CD8-positive, alpha-beta memory T cell (primary cell): ENCODE measurements at regions not wholly inside any gene's neighbourhood (a gene's known extent, or its start where the extent isn't known, plus 50 kb on each side); places are given as distances from the start of the nearest gene placed in this dataset.

Experiments
- CTCF ChIA-PET: fragments of 350-600 bp; sonication (Branson Sonifier 250); formaldehyde crosslinking; loops from one replicate; lab custom pipeline; 2021; ENCODE audit warnings: antibody characterized with exemption; lab: Charles Lee
- POLR2A ChIA-PET: fragments of 350-600 bp; sonication (Branson Sonifier 250); formaldehyde crosslinking; loops from one replicate; lab custom pipeline; 2021; ENCODE audit warnings: antibody characterized with exemption; lab: Charles Lee
- DNase-seq, 5 donors: peaks; one replicate each; pipeline versions ENCODE4 v3.0.0 to v3.0.0-alpha.2; 2020 to 2022; ENCODE audit warnings: mixed read lengths in 1 of 5
- H3K27ac ChIP-seq: one replicate; pipeline ENCODE4 v1.7.0; 2013; ENCODE audit warnings: low read depth, mild to moderate bottlenecking, low read length, moderate library complexity
- H3K27me3 ChIP-seq: 2 replicates; pipeline ENCODE4 v1.7.0; 2013; ENCODE audit warnings: low read length, mild to moderate bottlenecking; ENCODE audit not compliant: insufficient read depth, poor library complexity, severe bottlenecking
- H3K36me3 ChIP-seq: 2 replicates; pipeline ENCODE4 v1.7.0; 2013; ENCODE audit warnings: mild to moderate bottlenecking, low read length, moderate library complexity; ENCODE audit not compliant: insufficient read depth
- H3K4me1 ChIP-seq: 2 replicates; pipeline ENCODE4 v1.7.0; 2013; ENCODE audit warnings: mild to moderate bottlenecking, low read length, moderate library complexity; ENCODE audit not compliant: insufficient read depth
- H3K4me3 ChIP-seq: 2 replicates; pipeline ENCODE4 v1.7.0; 2013; ENCODE audit warnings: mild to moderate bottlenecking, low read length
- H3K9me3 ChIP-seq: 2 replicates; pipeline ENCODE4 v1.7.0; 2013; ENCODE audit warnings: mild to moderate bottlenecking, low read length
- H3K27ac Mint-ChIP-seq, 8 donors: one replicate each; pipeline ENCODE4 v1.8.0; 2020 to 2021; ENCODE audit warnings: mixed read lengths in 8 of 8, mild to moderate bottlenecking in 6 of 8, inconsistent platforms in 3 of 8, moderate library complexity in 3 of 8
- H3K27me3 Mint-ChIP-seq, 2 donors: one replicate each; pipeline ENCODE4 v1.8.0; 2020 to 2021; ENCODE audit warnings: mixed read lengths in 2 of 2, mild to moderate bottlenecking in 1 of 2, moderate library complexity in 1 of 2
- H3K36me3 Mint-ChIP-seq, 3 donors: one replicate each; pipeline ENCODE4 v1.8.0; 2020 to 2021; ENCODE audit warnings: mixed read lengths in 3 of 3, inconsistent platforms in 1 of 3, mild to moderate bottlenecking in 1 of 3
- H3K4me1 Mint-ChIP-seq, 3 donors: one replicate each; pipeline ENCODE4 v1.8.0; 2020 to 2021; ENCODE audit warnings: mixed read lengths in 3 of 3, inconsistent platforms in 1 of 3, mild to moderate bottlenecking in 1 of 3
- H3K4me3 Mint-ChIP-seq, 7 donors: one replicate each; pipeline ENCODE4 v1.8.0; 2020 to 2021; ENCODE audit warnings: mixed read lengths in 7 of 7, mild to moderate bottlenecking in 6 of 7, moderate library complexity in 4 of 7, inconsistent platforms in 2 of 7
- H3K9me3 Mint-ChIP-seq, 5 donors: one replicate each; pipeline ENCODE4 v1.8.0; 2020 to 2022; ENCODE audit warnings: mixed read lengths in 5 of 5, mild to moderate bottlenecking in 3 of 5, moderate library complexity in 2 of 5, inconsistent platforms in 1 of 5

DNA sequence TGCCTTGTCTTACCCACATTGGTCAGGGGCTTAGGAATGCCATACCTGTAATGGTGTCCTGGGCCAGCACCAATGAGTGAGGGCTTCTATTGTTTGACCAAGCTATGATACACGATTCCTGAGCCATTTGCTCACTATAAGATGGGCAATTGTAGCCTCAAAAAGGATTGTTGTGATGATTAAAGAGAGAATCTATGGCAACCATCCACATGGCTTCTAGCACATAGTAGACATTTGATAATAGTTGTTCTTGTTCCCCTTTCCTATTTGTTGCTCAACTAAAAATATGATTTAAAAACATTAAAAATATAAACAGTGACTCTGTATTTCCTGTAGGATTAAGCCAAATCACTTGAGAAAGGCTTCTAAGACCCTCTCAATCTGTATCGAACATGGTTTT, 366.1 kb downstream of the PCNX1 start:
- ChIA-PET POLR2A (no interaction called here), CTCF (no interaction called here)
- peaks cover 0 to 5% (median 1%) of the 10 kb centered on the region in 3 donors for H3K36me3 Mint-ChIP-seq
- peaks cover 0 to 4% of the 10 kb centered on the region in 2 donors for H3K27me3 Mint-ChIP-seq
- peak overlapping the region in 1 of 8 donors; percentile 12 for H3K27ac Mint-ChIP-seq
- H3K4me1 Mint-ChIP-seq, result peaks cover 1 to 3% (median 3%) of the 10 kb centered on the region in 3 donors
- Histone ChIP-seq H3K36me3 (no peaks in the 10 kb centered on the region), H3K27me3 (no peaks in the 10 kb centered on the region), H3K9me3 (no peaks in the 10 kb centered on the region), H3K4me3 (no peak overlapping the region), H3K4me1 (no peaks in the 10 kb centered on the region), H3K27ac (no peak overlapping the region)
- DNase-seq, result no peak
- H3K4me3 Mint-ChIP-seq, result no peak overlapping the region
- H3K9me3 Mint-ChIP-seq, result peaks cover 0 to 5% (median 0%) of the 10 kb centered on the region in 5 donors

DNA sequence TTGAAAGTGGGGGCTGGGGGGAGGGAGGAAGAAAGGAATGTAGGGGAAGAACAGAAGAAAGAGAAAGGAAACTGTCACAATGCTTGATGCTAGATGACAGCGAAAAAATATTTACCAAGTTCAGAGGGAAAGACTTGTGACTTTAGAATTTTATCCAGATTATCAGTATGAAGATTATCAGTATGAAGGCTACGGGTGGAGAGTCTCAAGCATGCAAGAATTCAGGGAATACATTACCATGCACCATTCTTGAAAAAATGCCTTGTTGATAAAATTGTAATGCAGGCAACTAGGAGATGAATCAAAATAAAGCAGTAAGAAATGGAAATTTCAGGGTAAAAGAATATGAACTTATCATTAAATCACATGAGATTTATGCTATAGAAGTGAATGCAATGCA, 376.8 kb downstream of the PCNX1 start:
- H3K27ac ChIP-seq, result no peak overlapping the region
- Mint-ChIP-seq H3K27me3 (peaks cover 0 to 4% of the 10 kb centered on the region in 2 donors), H3K27ac (no peak overlapping the region), H3K36me3 (peaks cover 0 to 12% (median 2%) of the 10 kb centered on the region in 3 donors), H3K9me3 (peaks cover 0 to 7% (median 2%) of the 10 kb centered on the region in 5 donors), H3K4me1 (peaks cover 3 to 4% (median 3%) of the 10 kb centered on the region in 3 donors), H3K4me3 (no peak overlapping the region)
- ChIA-PET CTCF (no interaction called here), POLR2A (no interaction called here)
- no peaks in the 10 kb centered on the region for H3K36me3 ChIP-seq
- no peaks in the 10 kb centered on the region for H3K9me3 ChIP-seq
- no peaks in the 10 kb centered on the region for H3K4me1 ChIP-seq
- DNase-seq, result no peak
- H3K4me3 ChIP-seq, result no peak overlapping the region
- no peaks in the 10 kb centered on the region for H3K27me3 ChIP-seq

DNA sequence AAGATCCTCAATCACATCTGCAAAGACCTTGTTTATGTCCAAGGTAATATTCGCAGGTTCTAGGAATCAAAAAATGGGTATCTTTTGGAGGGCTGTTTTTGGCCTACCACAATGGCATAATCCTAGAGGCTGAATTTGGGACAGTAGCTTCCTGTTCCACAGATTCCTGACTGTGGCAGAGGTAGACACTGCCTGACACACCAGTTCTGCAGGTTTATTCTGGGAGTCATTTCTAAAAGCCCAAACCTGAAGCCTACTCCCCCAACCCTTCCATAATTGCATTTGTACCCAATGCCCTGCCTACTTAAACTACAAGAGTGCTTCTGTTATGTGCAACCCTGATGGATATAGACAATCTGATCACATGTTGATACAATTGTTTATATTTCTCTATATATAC, 378.9 kb downstream of the PCNX1 start:
- ChIA-PET CTCF (no interaction called here), POLR2A (no interaction called here)
- H3K27me3 ChIP-seq, result no peaks in the 10 kb centered on the region
- Mint-ChIP-seq H3K36me3 (peaks cover 0 to 12% (median 2%) of the 10 kb centered on the region in 3 donors), H3K4me3 (no peak overlapping the region), H3K9me3 (peaks cover 0 to 8% (median 2%) of the 10 kb centered on the region in 5 donors), H3K27ac (no peak overlapping the region), H3K4me1 (peaks cover 14 to 19% (median 17%) of the 10 kb centered on the region in 3 donors), H3K27me3 (peaks cover 0 to 5% of the 10 kb centered on the region in 2 donors)
- no peaks in the 10 kb centered on the region for H3K9me3 ChIP-seq
- no peaks in the 10 kb centered on the region for H3K4me1 ChIP-seq
- no peak overlapping the region for H3K27ac ChIP-seq
- H3K4me3 ChIP-seq, result no peak overlapping the region
- DNase-seq, result no peak
- no peaks in the 10 kb centered on the region for H3K36me3 ChIP-seq

DNA sequence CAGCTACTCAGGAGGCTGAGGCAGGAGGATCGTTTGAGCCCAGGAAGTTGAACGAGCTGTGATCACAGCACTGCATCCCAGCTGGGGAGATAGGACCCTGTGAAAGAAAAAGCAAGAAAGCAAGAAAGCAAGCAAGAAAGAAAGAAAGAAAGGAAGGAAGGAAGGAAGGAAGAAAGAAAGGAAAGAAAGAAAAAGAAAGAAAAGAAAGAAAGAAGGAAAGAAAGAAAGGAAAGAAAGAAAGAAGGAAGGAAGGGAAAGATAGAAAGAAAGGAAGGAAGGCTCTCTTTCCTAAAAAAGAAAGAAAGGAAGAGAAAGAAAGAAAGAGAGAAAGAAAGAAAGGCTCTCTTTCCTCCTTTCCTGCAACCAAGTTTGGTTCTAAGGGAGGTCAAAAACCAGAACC, 380.3 kb downstream of the PCNX1 start:
- Histone ChIP-seq H3K27ac (no peak overlapping the region), H3K4me3 (no peak overlapping the region), H3K4me1 (no peaks in the 10 kb centered on the region), H3K27me3 (no peaks in the 10 kb centered on the region), H3K36me3 (no peaks in the 10 kb centered on the region), H3K9me3 (no peaks in the 10 kb centered on the region)
- CTCF ChIA-PET, result no interaction called here
- Mint-ChIP-seq H3K27me3 (peaks cover 0 to 5% of the 10 kb centered on the region in 2 donors), H3K4me1 (peaks cover 18 to 23% (median 19%) of the 10 kb centered on the region in 3 donors), H3K36me3 (peaks cover 0 to 12% (median 2%) of the 10 kb centered on the region in 3 donors), H3K27ac (no peak overlapping the region), H3K9me3 (peaks cover 0 to 8% (median 2%) of the 10 kb centered on the region in 5 donors), H3K4me3 (no peak overlapping the region)
- no peak for DNase-seq
- POLR2A ChIA-PET, result no interaction called here

GRCh38 chr14:71289536-71289935, 382.3 kb downstream of the PCNX1 start:
- peak overlapping the region in 5 of 7 donors; percentile 9 to 86 (median 68) for H3K4me3 Mint-ChIP-seq
- CTCF ChIA-PET, result interaction anchor here (0.7 kb wide), 1 partner anchor 172 kb away, joined by 3 read pairs; no protein-coding TSS in a partner anchor
- Histone ChIP-seq H3K27ac (no peak overlapping the region), H3K4me3 (no peak overlapping the region), H3K27me3 (no peaks in the 10 kb centered on the region), H3K4me1 (no peaks in the 10 kb centered on the region), H3K36me3 (no peaks in the 10 kb centered on the region), H3K9me3 (no peaks in the 10 kb centered on the region)
- peak in 2 of 5 donors; percentile 9 to 32 for DNase-seq
- POLR2A ChIA-PET, result no interaction called here
- H3K9me3 Mint-ChIP-seq, result peaks cover 0 to 5% (median 2%) of the 10 kb centered on the region in 5 donors
- H3K27ac Mint-ChIP-seq, result peak overlapping the region; percentile 28 to 97 (median 89)
- H3K36me3 Mint-ChIP-seq, result peaks cover 0 to 4% (median 2%) of the 10 kb centered on the region in 3 donors
- H3K27me3 Mint-ChIP-seq, result peaks cover 0 to 5% of the 10 kb centered on the region in 2 donors
- peaks cover 18 to 23% (median 19%) of the 10 kb centered on the region in 3 donors for H3K4me1 Mint-ChIP-seq

GRCh38 chr14:71290301-71290700, 383.0 kb downstream of the PCNX1 start:
- H3K4me3 Mint-ChIP-seq, result no peak overlapping the region
- H3K9me3 Mint-ChIP-seq, result peaks cover 0 to 4% (median 1%) of the 10 kb centered on the region in 5 donors
- ChIA-PET POLR2A (interaction anchor here (0.7 kb wide), 1 partner anchor 505 kb away, joined by 3 read pairs; no protein-coding TSS in a partner anchor), CTCF (interaction anchor here (0.7 kb wide), 1 partner anchor 173 kb away, joined by 3 read pairs; no protein-coding TSS in a partner anchor)
- H3K4me1 Mint-ChIP-seq, result peaks cover 18 to 23% (median 19%) of the 10 kb centered on the region in 3 donors
- H3K4me1 ChIP-seq, result no peaks in the 10 kb centered on the region
- H3K4me3 ChIP-seq, result no peak overlapping the region
- DNase-seq, result no peak
- no peak overlapping the region for H3K27ac ChIP-seq
- H3K36me3 ChIP-seq, result no peaks in the 10 kb centered on the region
- H3K27ac Mint-ChIP-seq, result peak overlapping the region in 1 of 8 donors; percentile 43
- H3K36me3 Mint-ChIP-seq, result peaks cover 0 to 2% (median 0%) of the 10 kb centered on the region in 3 donors
- H3K9me3 ChIP-seq, result no peaks in the 10 kb centered on the region
- H3K27me3 Mint-ChIP-seq, result peaks cover 0 to 5% of the 10 kb centered on the region in 2 donors
- no peaks in the 10 kb centered on the region for H3K27me3 ChIP-seq

DNA sequence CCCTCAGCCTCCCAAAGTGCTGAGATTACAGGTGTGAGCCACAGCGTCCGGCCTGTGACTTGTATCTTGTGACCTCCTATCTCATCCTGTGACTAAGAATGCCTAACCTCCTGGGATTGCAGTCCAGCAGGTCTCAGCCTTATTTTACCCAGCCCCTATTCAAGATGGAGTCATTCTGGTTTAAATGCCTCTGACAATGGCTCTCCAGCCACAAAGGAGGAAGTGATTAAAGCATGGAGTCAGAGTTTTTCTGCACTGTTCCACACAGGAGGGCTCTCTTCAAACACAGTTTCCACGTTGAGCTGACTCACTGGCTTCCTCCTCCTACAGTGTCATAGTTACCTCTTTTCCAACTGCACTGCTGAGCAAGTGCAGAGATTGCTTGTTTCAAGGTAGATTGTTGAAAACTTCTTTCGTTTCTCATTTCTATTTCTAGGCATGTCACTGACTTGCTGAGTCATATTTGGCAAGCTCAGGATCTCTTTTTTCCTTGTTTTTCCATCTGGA, 383.8 kb downstream of the PCNX1 start:
- Histone ChIP-seq H3K4me1 (no peaks in the 10 kb centered on the region), H3K36me3 (no peaks in the 10 kb centered on the region), H3K27ac (no peak overlapping the region), H3K9me3 (no peaks in the 10 kb centered on the region), H3K4me3 (no peak overlapping the region), H3K27me3 (no peaks in the 10 kb centered on the region)
- peak overlapping the region in 5 of 8 donors; percentile 6 to 80 (median 55) for H3K27ac Mint-ChIP-seq
- peaks cover 0 to 2% (median 0%) of the 10 kb centered on the region in 3 donors for H3K36me3 Mint-ChIP-seq
- peaks cover 18 to 23% (median 19%) of the 10 kb centered on the region in 3 donors for H3K4me1 Mint-ChIP-seq
- H3K4me3 Mint-ChIP-seq, result peak overlapping the region in 2 of 7 donors; percentile 29 to 51
- no peak for DNase-seq
- CTCF ChIA-PET, result no interaction called here
- H3K9me3 Mint-ChIP-seq, result peaks cover 0 to 2% (median 0%) of the 10 kb centered on the region in 5 donors
- POLR2A ChIA-PET, result interaction anchor here (0.7 kb wide), 1 partner anchor 505 kb away, joined by 3 read pairs; no protein-coding TSS in a partner anchor
- peaks cover 0 to 5% of the 10 kb centered on the region in 2 donors for H3K27me3 Mint-ChIP-seq

GRCh38 chr14:71296184-71296583, 388.9 kb downstream of the PCNX1 start:
- Histone ChIP-seq H3K4me3 (no peak overlapping the region), H3K9me3 (no peaks in the 10 kb centered on the region), H3K27me3 (no peaks in the 10 kb centered on the region), H3K4me1 (no peaks in the 10 kb centered on the region), H3K27ac (no peak overlapping the region), H3K36me3 (no peaks in the 10 kb centered on the region)
- H3K4me3 Mint-ChIP-seq, result no peak overlapping the region
- H3K27ac Mint-ChIP-seq, result no peak overlapping the region
- ChIA-PET POLR2A (no interaction called here), CTCF (interaction anchor here (1.0 kb wide), 1 partner anchor 26 kb away, joined by 3 read pairs; no protein-coding TSS in a partner anchor)
- H3K9me3 Mint-ChIP-seq, result peaks cover 0 to 2% (median 0%) of the 10 kb centered on the region in 5 donors
- H3K27me3 Mint-ChIP-seq, result no peaks in the 10 kb centered on the region
- H3K36me3 Mint-ChIP-seq, result peaks cover 0 to 3% (median 0%) of the 10 kb centered on the region in 3 donors
- peaks cover 7 to 9% (median 9%) of the 10 kb centered on the region in 3 donors for H3K4me1 Mint-ChIP-seq
- no peak for DNase-seq
